Breast epithelium (tissue), 3 donors: ENCODE measurements at regions not wholly inside any gene's neighbourhood (a gene's known extent, or its start where the extent isn't known, plus 50 kb on each side); places are given as distances from the start of the nearest gene placed in this dataset.

Experiments
- CTCF ChIP-seq, 3 donors: fragments of 450-650 bp; IDR thresholded peaks; one replicate each; pipeline ENCODE4 v1.5.1; 2016 to 2017; ENCODE audit warnings: antibody characterized with exemption in 3 of 3, mild to moderate bottlenecking in 3 of 3, moderate library complexity in 3 of 3
- POLR2A ChIP-seq: fragments of 450-650 bp; IDR thresholded peaks from one replicate; pipeline ENCODE4 v1.6.1; 2016; ENCODE audit warnings: antibody characterized with exemption, mild to moderate bottlenecking, moderate library complexity

DNA sequence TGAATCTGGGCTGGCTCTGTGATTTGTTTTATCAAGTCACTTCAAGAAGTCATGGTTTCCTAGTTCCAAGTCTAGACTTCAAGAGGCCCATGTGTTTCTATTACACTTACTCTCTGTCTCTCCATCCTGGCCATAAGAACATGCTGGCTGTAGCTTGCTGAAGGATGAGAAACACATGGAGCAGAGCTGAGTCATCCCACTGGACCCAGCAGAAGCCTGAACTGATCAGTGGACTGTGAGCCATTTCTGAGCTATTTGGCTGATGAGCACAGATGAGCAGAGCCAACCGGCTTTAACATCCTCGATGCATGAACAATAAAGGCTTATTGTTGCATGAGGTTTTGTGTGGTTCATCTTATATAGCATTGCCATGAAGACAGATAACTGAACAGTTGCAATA lies 290.6 kb upstream of the BOD1L1 start:
- TF ChIP-seq POLR2A (no peak), CTCF (IDR thresholded peaks at IDR 0.05) (no peak)
